Thoracic aorta (tissue), 2 donors: ENCODE measurements at regions not wholly inside any gene's neighbourhood (a gene's known extent, or its start where the extent isn't known, plus 50 kb on each side); places are given as distances from the start of the nearest gene placed in this dataset.

Source experiments
- ATAC-seq: fragments of 150-250 bp; one replicate; pipeline ENCODE4 v1.8.0; 2017; ENCODE audit warnings: low read depth; ENCODE audit not compliant: insufficient number of reproducible peaks, low FRiP score
- DNase-seq: peaks from one replicate; pipeline ENCODE4 v3.0.0-alpha.2; 2020; ENCODE audit warnings: low spot score
- H3K27ac ChIP-seq, 2 donors: fragments of 200-600 bp; sonication (generic); 1 replicate in 1 of 2; 2 replicates in 1 of 2; pipeline ENCODE4 v1.5.1; 2016; ENCODE audit warnings: mild to moderate bottlenecking in 2 of 2, moderate library complexity in 2 of 2
- H3K27me3 ChIP-seq: fragments of 200-600 bp; sonication (generic); replicated peaks from 2 replicates; pipeline ENCODE4 v1.6.0; 2016; ENCODE audit warnings: mild to moderate bottlenecking; ENCODE audit not compliant: insufficient read depth
- H3K36me3 ChIP-seq: fragments of 200-600 bp; sonication (generic); one replicate; pipeline ENCODE4 v1.5.1; 2016
- H3K4me1 ChIP-seq, 2 donors: fragments of 200-600 bp; sonication (generic); 1 replicate in 1 of 2; 2 replicates in 1 of 2; pipeline versions ENCODE4 v1.5.1 to v1.6.0; 2016; ENCODE audit warnings: low read depth in 2 of 2, mild to moderate bottlenecking in 1 of 2; ENCODE audit not compliant: control insufficient read depth in 1 of 2
- H3K4me3 ChIP-seq: fragments of 200-600 bp; sonication (generic); 2 replicates; pipeline ENCODE4 v1.5.1; 2016; ENCODE audit warnings: mild to moderate bottlenecking
- H3K9me3 ChIP-seq: fragments of 200-600 bp; sonication (generic); 2 replicates; pipeline ENCODE4 v1.5.1; 2016
- TF ChIP-seq, protein P1 (sequence below): fragments of 200-600 bp; sonication (generic); IDR thresholded peaks from one replicate; pipeline ENCODE4 v1.5.1; 2019; ENCODE audit warnings: antibody characterized with exemption

- no peaks in the 10 kb centered on the region for H3K9me3 ChIP-seq
- no peaks in the 10 kb centered on the region for H3K27me3 ChIP-seq
- no peak for DNase-seq
- TF ChIP-seq, protein P1, sequence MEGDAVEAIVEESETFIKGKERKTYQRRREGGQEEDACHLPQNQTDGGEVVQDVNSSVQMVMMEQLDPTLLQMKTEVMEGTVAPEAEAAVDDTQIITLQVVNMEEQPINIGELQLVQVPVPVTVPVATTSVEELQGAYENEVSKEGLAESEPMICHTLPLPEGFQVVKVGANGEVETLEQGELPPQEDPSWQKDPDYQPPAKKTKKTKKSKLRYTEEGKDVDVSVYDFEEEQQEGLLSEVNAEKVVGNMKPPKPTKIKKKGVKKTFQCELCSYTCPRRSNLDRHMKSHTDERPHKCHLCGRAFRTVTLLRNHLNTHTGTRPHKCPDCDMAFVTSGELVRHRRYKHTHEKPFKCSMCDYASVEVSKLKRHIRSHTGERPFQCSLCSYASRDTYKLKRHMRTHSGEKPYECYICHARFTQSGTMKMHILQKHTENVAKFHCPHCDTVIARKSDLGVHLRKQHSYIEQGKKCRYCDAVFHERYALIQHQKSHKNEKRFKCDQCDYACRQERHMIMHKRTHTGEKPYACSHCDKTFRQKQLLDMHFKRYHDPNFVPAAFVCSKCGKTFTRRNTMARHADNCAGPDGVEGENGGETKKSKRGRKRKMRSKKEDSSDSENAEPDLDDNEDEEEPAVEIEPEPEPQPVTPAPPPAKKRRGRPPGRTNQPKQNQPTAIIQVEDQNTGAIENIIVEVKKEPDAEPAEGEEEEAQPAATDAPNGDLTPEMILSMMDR = no peak
- no peak overlapping the region for H3K4me3 ChIP-seq
- no peak overlapping the region for H3K27ac ChIP-seq
- H3K4me1 ChIP-seq = no peaks in the 10 kb centered on the region
- H3K36me3 ChIP-seq = no peaks in the 10 kb centered on the region
- ATAC-seq = no peak
Measured at GRCh38 chr1:187617776-187618175, 789.0 kb downstream of the PLA2G4A start.

DNA sequence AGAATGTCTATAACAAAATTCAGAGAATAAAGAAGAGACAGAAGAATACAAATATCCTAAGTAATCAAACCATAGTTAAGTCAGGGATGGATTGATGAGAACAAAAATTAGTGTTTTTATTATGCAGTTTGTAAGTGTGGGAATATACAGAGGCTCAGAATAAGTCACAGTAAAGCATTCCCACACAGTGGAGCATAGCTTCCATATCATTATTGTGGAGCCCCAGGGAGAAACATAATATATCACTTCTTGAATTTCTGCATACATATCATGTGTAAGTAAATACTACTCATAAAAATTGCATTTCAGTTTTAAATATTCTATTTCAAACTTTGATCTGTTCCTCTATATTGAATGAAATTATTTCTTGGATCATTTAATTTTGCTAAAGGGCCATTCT is 790.4 kb downstream of the PLA2G4A start:
- no peaks in the 10 kb centered on the region for H3K9me3 ChIP-seq
- no peak for ATAC-seq
- H3K27me3 ChIP-seq = no peaks in the 10 kb centered on the region
- H3K4me1 ChIP-seq = no peaks in the 10 kb centered on the region
- H3K27ac ChIP-seq = no peak overlapping the region
- no peak overlapping the region for H3K4me3 ChIP-seq
- DNase-seq = no peak
- TF ChIP-seq, protein P1 = no peak
- no peaks in the 10 kb centered on the region for H3K36me3 ChIP-seq

DNA sequence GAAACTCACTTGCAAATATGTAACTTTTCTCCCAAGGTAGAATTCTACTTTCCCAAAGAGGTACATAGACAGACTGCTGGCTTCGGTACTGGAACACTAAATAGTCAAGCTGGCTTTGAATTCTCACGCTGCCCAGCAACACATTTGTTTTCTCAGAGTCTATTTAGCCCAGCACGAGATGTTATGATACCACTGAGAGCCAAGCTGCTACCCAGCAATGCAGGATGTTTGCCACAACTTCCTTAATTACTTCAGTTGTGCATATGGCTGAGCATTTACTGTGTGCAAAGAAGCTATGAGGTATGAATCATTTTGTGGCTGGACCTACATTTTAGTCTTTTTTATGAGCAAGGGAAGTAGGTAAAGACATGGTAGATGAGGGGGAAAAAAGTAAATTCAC is 793.2 kb downstream of the PLA2G4A start:
- TF ChIP-seq, protein P1 = no peak
- no peak overlapping the region for H3K27ac ChIP-seq
- H3K4me1 ChIP-seq = no peaks in the 10 kb centered on the region
- DNase-seq (no peak), ATAC-seq (no peak)
- no peaks in the 10 kb centered on the region for H3K27me3 ChIP-seq
- H3K9me3 ChIP-seq = no peaks in the 10 kb centered on the region
- no peaks in the 10 kb centered on the region for H3K36me3 ChIP-seq
- no peak overlapping the region for H3K4me3 ChIP-seq

DNA sequence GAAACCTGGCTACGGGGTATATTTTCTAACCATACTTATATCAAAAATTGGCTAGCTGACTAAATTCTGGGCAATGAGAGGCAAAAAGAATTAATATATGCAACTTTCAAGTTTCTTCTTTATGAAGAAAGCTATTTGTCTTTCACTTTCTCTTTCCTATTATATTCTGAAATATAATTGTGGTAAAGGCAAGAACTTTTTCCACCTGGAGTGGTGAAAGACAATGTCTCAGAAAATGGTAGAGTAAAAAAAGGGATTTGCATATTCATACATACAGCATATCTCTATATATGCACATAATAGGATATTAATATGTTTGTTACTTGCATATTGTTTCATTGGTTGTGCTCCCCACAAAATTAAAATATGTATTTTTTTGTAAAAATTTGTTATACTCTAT is 793.8 kb downstream of the PLA2G4A start:
- H3K4me3 ChIP-seq = no peak overlapping the region
- TF ChIP-seq, protein P1 = no peak
- no peaks in the 10 kb centered on the region for H3K9me3 ChIP-seq
- H3K36me3 ChIP-seq = no peaks in the 10 kb centered on the region
- ATAC-seq (no peak), DNase-seq (no peak)
- no peak overlapping the region for H3K27ac ChIP-seq
- H3K27me3 ChIP-seq = no peaks in the 10 kb centered on the region
- H3K4me1 ChIP-seq = no peaks in the 10 kb centered on the region

GRCh38 chr1:187624812-187625545 is 796.2 kb downstream of the PLA2G4A start:
- DNase-seq (no peak), ATAC-seq (no peak)
- TF ChIP-seq, protein P1 = no peak
- H3K27ac ChIP-seq = no peak overlapping the region
- H3K9me3 ChIP-seq = no peaks in the 10 kb centered on the region
- no peaks in the 10 kb centered on the region for H3K27me3 ChIP-seq
- H3K4me3 ChIP-seq = no peak overlapping the region
- H3K36me3 ChIP-seq = no peaks in the 10 kb centered on the region
- H3K4me1 ChIP-seq = no peaks in the 10 kb centered on the region
